AG09309 (cell line): ENCODE measurements at regions not wholly inside any gene's neighbourhood (a gene's known extent, or its start where the extent isn't known, plus 50 kb on each side); places are given as distances from the start of the nearest gene placed in this dataset.
A peak's percentile ranks its signal among the peaks of the same experiment; 100 is the strongest.

ENCODE experiments used
- DNase-seq: peaks from one replicate; pipeline ENCODE4 v3.0.0-alpha.2; 2010; ENCODE audit warnings: low read depth
- H3K4me3 ChIP-seq: 2 replicates; pipeline ENCODE4 v1.5.1; 2011; ENCODE audit warnings: mild to moderate bottlenecking, low read depth, low read length, moderate library complexity; ENCODE audit not compliant: control insufficient read depth
- CTCF ChIP-seq: IDR thresholded peaks from 2 replicates; pipeline ENCODE4 v1.5.1; 2011; ENCODE audit warnings: mild to moderate bottlenecking, low read depth, low read length, inconsistent platforms; ENCODE audit not compliant: insufficient read depth, control insufficient read depth; ENCODE audit errors: missing control alignments

GRCh38 chr17:69714669-69715068, 300.2 kb downstream of the MAP2K6 start:
- no peak for TF ChIP-seq CTCF
- H3K4me3 ChIP-seq: no peak overlapping the region
- no peak for DNase-seq

DNA sequence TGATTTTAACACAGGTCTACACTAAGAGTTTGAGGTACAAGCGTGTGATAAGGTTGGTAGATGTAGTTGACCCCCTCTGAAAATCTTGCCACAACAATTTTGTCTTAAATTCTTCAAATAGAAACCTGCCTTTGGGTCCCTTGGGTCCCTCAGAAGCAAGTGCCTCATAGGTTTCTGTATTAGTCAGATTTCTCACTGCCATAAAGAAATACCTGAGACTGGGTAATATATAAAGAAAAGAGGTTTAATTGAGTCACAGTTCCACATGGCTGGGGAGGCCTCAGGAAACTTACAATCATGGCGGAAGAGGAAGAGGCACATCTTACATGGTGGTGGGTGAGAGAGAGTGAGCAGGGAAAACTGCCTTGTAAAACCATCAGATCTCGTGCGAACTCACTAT, 301.2 kb downstream of the MAP2K6 start:
- H3K4me3 ChIP-seq: no peak overlapping the region
- no peak for DNase-seq
- no peak for TF ChIP-seq CTCF

DNA sequence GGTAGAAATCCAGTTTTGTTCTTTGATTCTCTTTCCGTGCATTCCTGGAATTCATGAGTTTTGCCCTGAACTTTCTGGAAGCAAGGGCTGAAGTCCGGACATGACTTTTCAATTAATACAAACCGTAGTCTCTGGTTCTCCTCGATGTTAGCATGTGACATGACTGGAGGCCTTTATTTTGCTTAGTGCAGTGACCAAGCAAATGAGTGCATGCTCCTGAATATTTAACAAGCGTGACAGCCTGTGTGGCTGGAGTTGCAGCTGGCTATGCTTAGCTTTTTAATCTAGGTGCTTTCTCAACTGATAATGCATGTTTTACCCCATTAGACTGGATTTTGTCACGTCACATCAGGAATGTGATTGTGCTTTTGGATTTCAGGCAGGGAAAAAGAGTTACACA, 302.1 kb downstream of the MAP2K6 start:
- TF ChIP-seq CTCF: no peak
- H3K4me3 ChIP-seq: no peak overlapping the region
- DNase-seq: peak; percentile 34

DNA sequence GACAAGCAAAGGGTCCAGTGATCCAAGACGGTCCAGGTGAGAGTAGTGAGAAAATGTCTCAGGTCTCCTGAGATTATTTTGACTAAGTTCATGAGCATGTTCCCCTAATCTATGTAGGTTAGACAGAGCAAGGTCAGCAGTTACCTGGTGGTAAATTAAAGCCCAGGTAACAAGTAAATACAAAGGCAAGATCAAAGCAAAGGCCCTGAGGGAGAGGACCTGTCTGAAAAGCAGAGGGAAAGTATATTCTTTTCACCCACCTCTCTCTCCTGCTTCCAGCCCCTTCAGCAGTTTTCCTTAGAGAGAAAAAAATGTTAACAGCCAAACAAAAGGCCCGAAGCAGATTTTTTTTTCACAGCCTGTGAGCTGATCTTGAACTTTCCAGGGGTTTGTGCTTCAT, 302.7 kb downstream of the MAP2K6 start:
- no peak for TF ChIP-seq CTCF
- no peak overlapping the region for H3K4me3 ChIP-seq
- no peak for DNase-seq

- no peak for TF ChIP-seq CTCF
- no peak for DNase-seq
- no peak overlapping the region for H3K4me3 ChIP-seq
Observed at GRCh38 chr17:69717819-69718218, 303.3 kb downstream of the MAP2K6 start.

DNA sequence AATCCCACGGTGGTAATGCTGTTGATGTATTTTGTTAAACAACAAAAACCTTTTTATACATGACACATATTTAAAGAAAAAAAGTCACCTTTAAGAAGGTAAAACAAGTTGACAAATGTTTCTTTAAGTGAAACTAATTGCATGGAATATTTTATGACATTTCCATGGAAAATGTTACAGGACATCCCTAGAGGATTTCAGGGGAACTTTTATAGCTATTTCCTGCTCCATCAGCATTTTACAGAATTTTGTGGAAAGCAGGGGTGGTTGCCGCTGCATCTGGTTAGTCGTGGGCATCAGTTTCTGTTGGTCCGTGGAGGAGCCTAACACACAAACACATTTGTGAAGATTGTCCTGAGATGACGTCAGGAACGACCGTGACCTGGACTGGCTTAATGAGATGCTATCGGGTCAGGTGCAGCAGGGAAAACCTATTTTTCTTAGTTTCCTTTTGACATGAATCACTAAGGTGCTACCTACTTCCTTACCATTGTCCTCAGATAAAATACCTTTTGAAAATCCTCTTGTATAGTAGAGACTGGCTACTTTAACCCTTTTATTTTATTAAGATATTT, 305.1 kb downstream of the MAP2K6 start:
- H3K4me3 ChIP-seq: no peak overlapping the region
- no peak for DNase-seq
- TF ChIP-seq CTCF: no peak

DNA sequence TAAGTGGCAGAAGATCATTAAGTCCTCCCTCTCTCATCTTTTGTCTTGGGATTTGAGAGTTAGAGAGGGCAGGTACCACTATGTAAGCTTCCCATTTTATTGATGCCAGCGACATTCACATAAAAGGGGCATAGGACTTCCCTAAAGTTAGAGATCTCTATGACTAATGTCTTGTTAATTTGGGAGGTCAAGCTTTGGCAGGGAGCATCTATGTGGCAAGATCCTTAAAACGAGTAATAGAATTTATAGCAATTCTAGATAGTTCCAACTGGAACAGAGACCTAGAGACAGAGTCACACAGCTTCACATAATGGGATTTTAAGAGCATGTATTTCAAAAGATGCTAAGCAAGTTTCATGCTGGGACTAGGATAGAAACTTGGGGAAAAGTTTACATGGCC, 308.0 kb downstream of the MAP2K6 start:
- no peak for TF ChIP-seq CTCF
- no peak overlapping the region for H3K4me3 ChIP-seq
- no peak for DNase-seq
